ES-I3 (cell line): ENCODE measurements at regions not wholly inside any gene's neighbourhood (a gene's known extent, or its start where the extent isn't known, plus 50 kb on each side); places are given as distances from the start of the nearest gene placed in this dataset.
"Not testable (repeated sequence)": the region's sequence is repeated elsewhere in the genome, so short reads cannot be mapped to it uniquely, and the experiment has no call there.

Experiments used
- H3K36me3 ChIP-seq: 2 replicates; pipeline ENCODE4 v1.6.1; 2013; ENCODE audit warnings: mild to moderate bottlenecking, low read length, control low read depth, moderate library complexity; ENCODE audit not compliant: insufficient read depth
- H3K4me1 ChIP-seq: 2 replicates; pipeline ENCODE4 v1.6.1; 2013; ENCODE audit warnings: mild to moderate bottlenecking, control low read depth, low read length; ENCODE audit not compliant: insufficient read depth
- H3K9ac ChIP-seq: 2 replicates; pipeline ENCODE4 v1.6.1; 2013; ENCODE audit warnings: low read depth, mild to moderate bottlenecking, low read length, moderate library complexity
- H3K9me3 ChIP-seq: 2 replicates; pipeline ENCODE4 v1.6.1; 2013; ENCODE audit warnings: mild to moderate bottlenecking, low read length, moderate library complexity; ENCODE audit not compliant: control insufficient read depth, insufficient read depth

DNA sequence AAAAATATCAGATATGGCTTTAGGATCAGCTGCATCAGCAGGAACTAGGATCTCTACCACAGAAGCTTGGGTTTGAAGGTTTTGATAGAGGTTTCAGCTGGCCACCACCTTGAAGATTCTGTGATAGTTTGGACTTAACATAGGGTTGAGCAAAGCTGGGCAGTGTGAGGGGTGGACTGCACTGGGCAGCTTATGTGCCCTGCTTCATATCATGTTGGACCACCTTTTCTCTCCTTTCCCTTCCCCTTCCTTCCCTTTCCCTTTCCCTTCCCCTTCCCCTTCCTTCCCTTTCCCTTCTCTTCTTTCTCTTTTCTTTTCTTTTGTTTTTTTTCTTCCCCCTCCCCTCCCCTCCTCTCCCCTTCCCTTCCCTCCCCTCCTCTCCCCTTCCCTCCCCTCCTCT is 196.3 kb upstream of the CXCR4 start:
- no peaks in the 10 kb centered on the region for H3K36me3 ChIP-seq
- H3K4me1 ChIP-seq = peaks cover 2% of the 10 kb centered on the region
- no peaks in the 10 kb centered on the region for H3K9me3 ChIP-seq
- no peak overlapping the region for H3K9ac ChIP-seq

DNA sequence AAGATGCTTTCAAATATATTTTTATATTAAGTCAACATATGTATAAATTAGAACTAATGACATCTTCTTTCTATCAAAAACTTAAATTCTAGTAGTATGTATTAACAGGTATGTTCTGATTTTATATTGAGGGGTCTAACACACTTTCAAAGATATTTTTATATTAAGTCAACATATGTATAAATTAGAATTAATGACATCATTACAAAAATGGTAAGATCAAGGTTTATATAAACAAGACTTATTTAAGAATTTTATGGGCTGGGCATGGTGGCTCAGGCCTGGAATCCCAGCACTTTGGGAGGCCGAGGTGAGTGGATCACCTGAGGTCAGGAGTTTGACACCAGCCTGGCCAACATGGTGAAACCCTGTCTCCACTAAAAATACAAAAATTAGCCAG is 194.6 kb upstream of the CXCR4 start:
- H3K9me3 ChIP-seq, H3K9ac ChIP-seq, H3K36me3 ChIP-seq, H3K4me1 ChIP-seq: not testable (repeated sequence)

DNA sequence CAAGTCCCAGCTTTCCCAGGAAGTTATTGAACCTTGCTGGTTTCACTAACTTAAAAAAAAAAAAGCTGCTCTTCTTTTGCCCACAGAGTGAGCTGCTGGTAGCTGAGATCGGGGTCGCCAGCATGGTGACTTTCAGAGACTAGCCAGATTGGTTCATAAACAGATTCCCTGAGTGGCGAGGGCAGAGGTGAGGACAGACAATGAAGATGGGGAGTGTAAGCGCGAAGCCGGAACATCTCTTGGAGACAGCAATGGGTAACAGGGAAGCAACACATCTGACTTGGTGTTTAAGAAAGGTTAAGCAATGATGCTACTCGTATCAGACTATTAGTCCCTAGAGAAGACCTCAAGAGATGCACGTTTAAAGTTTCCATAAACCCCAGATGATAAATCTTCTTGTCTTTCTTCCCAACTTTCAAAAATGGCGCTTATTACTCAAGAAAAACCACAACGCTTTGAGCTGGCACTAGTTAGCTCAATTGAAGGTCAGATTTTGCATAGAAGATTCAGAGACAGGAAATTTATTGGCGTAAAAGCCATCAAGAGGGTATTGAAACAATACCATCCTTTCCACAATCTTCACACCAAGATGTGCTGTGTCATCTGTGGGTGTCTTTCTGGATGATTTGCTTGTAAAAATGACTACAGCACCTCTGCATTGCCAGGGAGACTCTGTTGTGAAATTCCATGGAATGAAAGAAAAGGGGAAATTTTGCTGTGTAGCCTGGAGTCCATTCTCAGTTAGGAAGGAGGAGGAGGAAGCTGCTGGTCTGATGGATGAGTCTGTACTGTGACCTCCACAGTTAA is 193.1 kb upstream of the CXCR4 start:
- Histone ChIP-seq H3K9ac (no peak overlapping the region), H3K36me3 (no peaks in the 10 kb centered on the region), H3K4me1 (no peaks in the 10 kb centered on the region), H3K9me3 (no peaks in the 10 kb centered on the region)

DNA sequence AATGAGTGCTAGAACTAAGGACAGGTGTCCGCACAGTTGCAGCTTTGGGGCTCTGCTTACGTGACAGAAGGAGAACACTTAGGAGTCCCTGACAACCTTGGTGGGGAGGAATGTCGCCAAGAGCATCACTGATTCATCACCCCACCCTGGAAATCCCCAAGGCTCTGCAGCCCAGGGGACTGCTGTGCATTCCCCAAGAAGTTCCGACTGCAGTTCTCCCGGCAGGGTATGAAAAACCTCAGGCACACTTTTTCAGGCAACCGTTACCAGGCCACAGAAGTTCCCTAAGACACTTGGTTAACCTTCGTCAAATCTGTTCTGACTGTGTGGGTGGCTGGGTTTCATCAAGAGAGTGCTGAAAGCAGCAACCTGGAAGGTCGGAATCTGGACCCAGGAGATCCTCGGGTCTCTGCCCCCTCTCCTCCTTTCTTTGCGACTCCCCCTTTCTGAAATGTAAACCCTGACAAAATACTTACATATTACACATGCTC is 192.1 kb upstream of the CXCR4 start:
- Histone ChIP-seq H3K9me3 (no peaks in the 10 kb centered on the region), H3K36me3 (no peaks in the 10 kb centered on the region), H3K9ac (no peak overlapping the region), H3K4me1 (no peaks in the 10 kb centered on the region)

DNA sequence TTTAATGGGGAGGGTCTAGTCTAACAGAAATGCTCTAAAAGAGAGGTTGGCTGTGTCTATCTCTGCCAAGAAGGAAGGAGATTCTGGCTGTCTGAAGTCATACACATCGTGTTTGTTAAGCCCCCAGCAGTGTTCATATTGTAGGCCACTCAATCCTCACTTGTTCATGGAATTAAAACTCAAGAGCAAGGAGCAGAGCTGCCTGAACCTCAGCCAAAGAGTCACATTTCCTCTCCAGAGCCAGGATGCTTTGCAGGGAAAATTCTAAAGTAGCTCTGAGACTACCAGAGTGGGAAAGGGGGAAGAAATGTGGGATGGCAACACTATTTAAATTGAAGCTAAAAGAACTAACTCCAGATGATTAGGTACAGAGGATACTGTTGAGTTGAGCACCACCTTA is 190.7 kb upstream of the CXCR4 start:
- Histone ChIP-seq H3K4me1 (0 out of 2 replicates have a peak, but pooled peaks cover 4% of the 10 kb centered on the region), H3K9ac (no peak overlapping the region), H3K36me3 (no peaks in the 10 kb centered on the region), H3K9me3 (no peaks in the 10 kb centered on the region)

DNA sequence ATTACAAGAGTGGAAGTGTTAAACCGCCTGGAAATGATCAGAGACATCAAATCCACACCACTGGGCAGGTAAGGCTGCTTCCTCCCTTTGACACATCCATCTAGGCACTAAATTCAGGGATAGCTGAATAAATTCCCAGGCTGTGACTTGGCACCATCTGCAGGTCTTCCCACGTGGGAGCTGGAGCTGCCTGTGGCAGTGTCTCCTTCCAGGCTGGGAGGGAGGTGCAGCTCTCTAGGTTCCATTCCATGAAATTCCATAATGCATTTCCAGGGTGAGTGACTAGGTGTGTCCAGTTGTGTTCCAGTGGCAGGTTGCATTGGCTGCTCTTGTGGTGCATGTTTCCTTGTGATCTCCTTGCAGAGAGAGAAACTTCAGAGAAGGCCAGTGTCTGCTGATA is 188.9 kb upstream of the CXCR4 start:
- Histone ChIP-seq H3K36me3 (no peaks in the 10 kb centered on the region), H3K9me3 (no peaks in the 10 kb centered on the region), H3K9ac (no peak overlapping the region), H3K4me1 (0 out of 2 replicates have a peak, but pooled peaks cover 5% of the 10 kb centered on the region)

DNA sequence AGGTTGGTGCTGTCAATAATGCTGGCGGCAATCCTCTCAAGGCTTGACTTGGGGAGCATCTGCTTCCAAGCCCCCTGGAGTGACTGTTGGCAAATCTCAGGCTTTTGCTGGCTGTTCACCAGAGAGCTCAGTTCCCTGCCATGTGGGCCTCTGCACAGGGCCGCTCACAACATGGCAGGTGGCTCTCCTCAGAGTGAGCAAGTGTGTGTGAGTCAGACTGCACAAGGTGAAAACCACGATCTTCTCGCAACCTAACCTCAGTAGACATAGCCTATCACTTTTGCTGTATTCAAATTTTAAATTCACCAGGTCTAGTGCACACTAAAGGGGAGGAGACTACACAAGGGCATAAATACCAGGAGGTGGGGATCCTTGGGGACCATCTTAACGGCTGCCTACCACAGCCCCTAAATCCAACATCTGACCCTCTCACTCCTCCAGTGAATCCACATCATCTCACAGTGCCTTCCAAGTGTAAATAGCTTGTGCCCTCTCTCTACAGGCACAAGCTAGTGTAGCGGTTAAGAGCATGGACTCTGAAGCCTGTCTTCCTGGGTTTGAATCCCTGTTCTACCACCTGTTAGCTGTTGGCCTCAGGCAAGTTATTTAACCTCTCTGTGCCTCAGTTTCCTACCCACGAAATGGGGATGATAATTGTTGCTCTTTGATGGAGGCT is 187.7 kb upstream of the CXCR4 start:
- Histone ChIP-seq H3K36me3 (no peaks in the 10 kb centered on the region), H3K4me1 (0 out of 2 replicates have a peak, but pooled peaks cover 5% of the 10 kb centered on the region), H3K9me3 (no peaks in the 10 kb centered on the region), H3K9ac (no peak overlapping the region)

DNA sequence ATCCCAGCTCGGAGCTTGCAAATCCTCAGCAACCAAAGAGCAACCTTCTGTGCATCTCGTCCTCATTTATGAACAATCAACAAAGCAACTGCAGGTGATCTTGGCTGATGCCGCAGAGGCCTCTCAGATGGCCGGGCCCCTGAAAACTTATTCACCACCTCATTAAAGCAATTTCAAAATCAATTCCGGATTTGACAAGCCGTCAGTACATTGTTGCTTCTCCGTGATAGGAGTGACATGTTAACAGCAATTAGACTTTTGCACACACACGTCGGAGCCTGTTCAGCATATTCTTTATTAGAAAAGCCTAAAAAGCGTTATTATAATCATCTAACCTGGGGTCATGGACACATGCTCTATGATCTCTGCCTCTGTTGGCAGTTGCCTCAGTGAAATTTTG is 183.1 kb upstream of the CXCR4 start:
- Histone ChIP-seq H3K4me1 (0 out of 2 replicates have a peak, but pooled peaks cover 5% of the 10 kb centered on the region), H3K9ac (no peak overlapping the region), H3K9me3 (no peaks in the 10 kb centered on the region), H3K36me3 (no peaks in the 10 kb centered on the region)

DNA sequence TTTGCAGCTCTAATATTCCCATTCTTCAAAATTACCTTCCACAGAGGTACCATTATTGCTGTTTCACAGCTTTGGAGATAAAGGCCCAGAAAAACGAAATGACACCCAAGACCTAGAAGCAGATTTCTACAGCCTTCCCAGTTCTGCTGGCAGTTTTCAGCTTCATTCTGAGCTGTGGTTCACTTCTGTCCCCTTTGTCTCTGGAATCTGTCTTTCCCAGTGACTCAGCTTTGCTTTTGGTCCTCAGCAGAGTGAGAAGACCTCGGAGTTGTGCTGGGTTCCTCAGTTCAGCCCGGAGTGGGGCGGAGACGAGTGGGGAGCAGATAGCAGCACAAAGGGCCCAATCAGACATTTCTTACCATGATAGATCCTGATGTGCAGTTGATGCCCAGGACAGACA is 180.7 kb upstream of the CXCR4 start:
- H3K4me1 ChIP-seq = 0 out of 2 replicates have a peak, but pooled peaks cover 2% of the 10 kb centered on the region
- H3K9me3 ChIP-seq = no peaks in the 10 kb centered on the region
- no peak overlapping the region for H3K9ac ChIP-seq
- H3K36me3 ChIP-seq = no peaks in the 10 kb centered on the region

DNA sequence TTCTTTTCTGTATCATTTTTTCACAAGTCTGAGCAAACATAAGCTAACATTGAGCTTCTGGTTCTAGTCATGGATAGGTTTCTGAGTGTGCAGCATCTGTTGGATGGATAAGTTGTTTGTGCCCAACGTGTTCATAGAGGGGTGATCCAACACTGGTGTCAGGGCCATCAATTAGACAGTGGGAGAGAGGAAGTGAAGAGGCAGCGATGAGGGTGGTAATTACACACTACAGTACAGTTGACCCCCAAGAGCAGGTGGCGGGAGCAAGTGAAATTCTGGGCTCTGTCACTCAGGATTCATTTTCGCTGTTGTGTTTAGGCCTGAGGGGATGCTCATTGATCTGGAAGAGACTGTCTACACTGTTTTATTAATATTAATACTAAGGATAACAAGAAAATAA is 180.0 kb upstream of the CXCR4 start:
- H3K36me3 ChIP-seq = no peaks in the 10 kb centered on the region
- H3K9me3 ChIP-seq = no peaks in the 10 kb centered on the region
- no peaks in the 10 kb centered on the region for H3K4me1 ChIP-seq

DNA sequence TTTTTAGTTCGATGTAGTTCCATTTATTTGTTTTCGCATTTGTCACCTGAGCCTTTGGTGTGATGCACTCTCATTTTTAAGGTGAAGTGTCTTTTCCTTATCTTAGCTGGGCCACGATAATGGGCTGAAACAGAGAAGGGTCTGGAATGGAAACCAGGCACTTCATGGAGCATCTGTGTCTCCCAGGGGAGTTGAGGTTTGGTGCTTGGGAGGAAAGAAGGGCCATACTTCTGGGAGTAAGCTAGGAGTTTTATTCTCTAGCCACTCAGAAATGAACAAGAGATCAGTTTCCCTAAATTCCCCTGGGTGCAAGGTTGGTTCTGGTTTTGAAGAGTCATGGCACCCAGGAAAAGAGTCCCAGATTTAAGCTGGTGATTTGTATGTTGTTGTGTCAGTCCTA is 179.4 kb upstream of the CXCR4 start:
- H3K9ac ChIP-seq = no peak overlapping the region
- H3K36me3 ChIP-seq = no peaks in the 10 kb centered on the region
- H3K9me3 ChIP-seq = no peaks in the 10 kb centered on the region
- no peaks in the 10 kb centered on the region for H3K4me1 ChIP-seq

More for the DNA sequence above, 180.0 kb upstream of the CXCR4 start:
- no peak overlapping the region for H3K9ac ChIP-seq

DNA sequence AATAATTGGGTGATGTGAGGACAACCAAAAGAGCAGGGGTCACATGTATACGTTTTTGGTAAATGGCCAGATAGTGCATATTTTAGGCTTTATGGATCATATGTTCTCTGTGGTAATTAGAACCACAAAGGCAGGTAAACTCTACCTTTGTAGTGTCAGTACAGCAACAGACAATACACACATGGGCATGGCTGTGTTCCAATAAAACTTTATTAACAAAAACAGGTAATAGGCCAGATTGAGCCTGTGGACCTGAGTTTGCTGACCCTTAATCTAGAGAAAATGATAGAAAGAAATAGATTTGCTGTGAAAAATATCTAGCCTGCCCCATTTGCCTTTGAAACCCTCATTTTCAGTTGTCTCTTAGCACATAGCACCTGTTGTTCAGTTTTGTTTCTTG is 177.2 kb upstream of the CXCR4 start:
- H3K36me3 ChIP-seq = no peaks in the 10 kb centered on the region
- no peaks in the 10 kb centered on the region for H3K4me1 ChIP-seq
- H3K9me3 ChIP-seq = no peaks in the 10 kb centered on the region
- H3K9ac ChIP-seq = no peak overlapping the region

DNA sequence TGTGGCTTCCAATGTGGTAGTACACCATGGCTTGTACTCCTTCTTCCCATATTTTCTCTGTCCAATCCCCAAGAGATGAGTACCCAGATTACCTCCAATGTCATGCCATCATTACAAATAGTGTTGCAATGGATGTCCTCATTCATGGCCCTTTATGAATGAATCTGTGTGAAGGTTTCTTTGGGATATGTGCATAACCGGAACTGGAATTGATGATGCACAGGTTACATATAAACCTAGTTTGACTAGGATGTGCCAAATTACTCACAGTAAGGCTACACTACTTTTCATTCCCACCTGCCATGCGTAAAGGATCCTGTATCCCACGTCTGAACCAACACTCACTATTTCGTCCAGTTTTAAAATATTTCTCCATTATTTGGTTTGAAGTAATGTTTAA is 173.9 kb upstream of the CXCR4 start:
- Histone ChIP-seq H3K36me3 (no peaks in the 10 kb centered on the region), H3K9me3 (no peaks in the 10 kb centered on the region), H3K9ac (no peak overlapping the region), H3K4me1 (no peaks in the 10 kb centered on the region)

DNA sequence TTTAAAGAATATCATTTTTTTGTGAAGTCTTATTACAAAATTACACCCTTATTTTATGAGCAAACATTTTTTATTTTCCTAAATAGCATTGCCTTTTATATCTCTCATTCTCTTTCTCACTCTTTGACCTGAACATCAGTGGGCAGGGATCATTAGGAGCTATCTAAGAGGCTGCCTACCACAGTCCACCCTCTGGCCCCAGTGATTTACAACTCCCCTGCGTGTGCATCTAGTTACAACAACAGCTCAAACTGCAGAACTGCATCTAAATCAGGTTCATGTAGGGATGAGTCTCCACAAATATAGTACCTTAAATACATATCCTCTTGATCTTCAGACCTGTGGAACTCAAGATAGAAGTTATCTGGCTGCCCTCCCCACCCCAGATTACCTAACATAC is 172.4 kb upstream of the CXCR4 start:
- no peaks in the 10 kb centered on the region for H3K9me3 ChIP-seq
- no peaks in the 10 kb centered on the region for H3K4me1 ChIP-seq
- no peak overlapping the region for H3K9ac ChIP-seq
- no peaks in the 10 kb centered on the region for H3K36me3 ChIP-seq

DNA sequence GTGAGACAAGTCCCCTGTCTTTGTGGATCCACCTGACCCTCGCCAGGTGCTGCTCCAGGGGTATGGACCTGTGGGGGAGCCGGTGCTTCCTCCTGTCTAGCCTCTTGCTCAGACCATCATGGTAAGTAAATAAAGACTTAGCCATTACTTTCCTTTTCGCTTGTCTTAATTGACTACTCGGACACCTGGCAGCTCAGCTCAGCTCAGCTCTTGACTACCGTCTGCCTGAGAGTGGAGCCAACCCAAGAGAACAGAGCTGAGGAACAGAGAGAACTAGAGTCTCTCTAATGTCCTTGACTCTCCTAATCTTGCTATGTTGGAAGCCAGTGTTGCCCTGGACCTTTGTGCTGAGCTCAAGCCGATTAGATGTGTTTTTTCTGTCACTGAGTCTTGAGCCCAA is 170.3 kb upstream of the CXCR4 start:
- H3K9ac ChIP-seq = no peak overlapping the region
- no peaks in the 10 kb centered on the region for H3K4me1 ChIP-seq
- H3K36me3 ChIP-seq = no peaks in the 10 kb centered on the region
- H3K9me3 ChIP-seq = no peaks in the 10 kb centered on the region
